GM12878 (cell line): ENCODE measurements at regions not wholly inside any gene's neighbourhood (a gene's known extent, or its start where the extent isn't known, plus 50 kb on each side); places are given as distances from the start of the nearest gene placed in this dataset.

ENCODE experiments used
- ATAC-seq: fragments of 200-7000 bp; cut with Tn5 transposase; 3 replicates; pipeline ENCODE4 v1.9.1; 2020; ENCODE audit warnings: mild to moderate bottlenecking, moderate library complexity
- BruUV-seq: library from RNA; stranded (reverse); fragments of 400-500 nt; replicated peaks from 2 replicates; lab custom pipeline; 2021; lab: Mats Ljungman, UMichigan
- CTCF ChIA-PET: fragments of 300-600 bp; sonication (Branson Sonifier 250); formaldehyde crosslinking; extraction: SDS; loops from one replicate; lab custom pipeline; 2021; ENCODE audit warnings: inconsistent platforms; lab: Yijun Ruan, JAX
- POLR2A ChIA-PET: fragments of 350-600 bp; formaldehyde crosslinking; extraction: SDS; loops from one replicate; lab custom pipeline; 2021; ENCODE audit warnings: inconsistent platforms; lab: Charles Lee
- RAD21 ChIA-PET: fragments of 300-600 bp; sonication (Branson Sonifier 250); formaldehyde crosslinking; loops from one replicate; lab custom pipeline; 2023; ENCODE audit warnings: antibody characterized with exemption; ENCODE audit not compliant: unreplicated experiment; lab: Charles Lee
- SMC1A ChIA-PET: fragments of 300-600 bp; sonication (Branson Sonifier 250); formaldehyde crosslinking; loops from one replicate; lab custom pipeline; 2023; ENCODE audit not compliant: unreplicated experiment, uncharacterized antibody; lab: Charles Lee
- DNase-seq: peaks from one replicate; pipeline ENCODE4 v3.0.0-alpha.2; 2011; ENCODE audit warnings: low read depth, low spot score
- FAIRE-seq: peaks from 3 replicates; lab custom pipeline; 2011; peaks lifted over from hg19 to GRCh38; lab: Jason Lieb, UNC
- H2AFZ ChIP-seq: 2 replicates; pipeline ENCODE4 v1.6.0; 2011; ENCODE audit warnings: low read depth, low read length, control low read depth; ENCODE audit not compliant: control insufficient read depth
- H3K27ac ChIP-seq: 2 replicates; pipeline ENCODE4 v1.5.1; 2011; ENCODE audit warnings: control low read depth; ENCODE audit not compliant: control insufficient read depth, insufficient read depth
- H3K27me3 ChIP-seq, 2 experiments: replicated peaks in 1 of 2; 2 replicates each; pipeline versions ENCODE4 v1.6.0 to v1.6.1; 2011; ENCODE audit warnings: low read length in 1 of 2; ENCODE audit not compliant: control insufficient read depth in 2 of 2, insufficient read depth in 2 of 2
- H3K36me3 ChIP-seq, 2 experiments: 2 replicates each; pipeline ENCODE4 v1.5.1; 2011; ENCODE audit warnings: low read length in 1 of 2; ENCODE audit not compliant: control insufficient read depth in 2 of 2, insufficient read depth in 2 of 2
- H3K4me1 ChIP-seq: 2 replicates; pipeline ENCODE4 v1.6.1; 2011; ENCODE audit warnings: mild to moderate bottlenecking, low read length, moderate library complexity, mixed read lengths; ENCODE audit not compliant: control insufficient read depth, insufficient read depth
- H3K4me2 ChIP-seq: 2 replicates; pipeline ENCODE4 v1.6.0; 2011; ENCODE audit warnings: control low read depth; ENCODE audit not compliant: control insufficient read depth, insufficient read depth
- H3K4me3 ChIP-seq: fragments of 200-600 bp; sonication (generic); 2 replicates; pipeline ENCODE4 v1.5.1; 2016
- H3K79me2 ChIP-seq: 2 replicates; pipeline ENCODE4 v1.6.0; 2011; ENCODE audit warnings: low read length; ENCODE audit not compliant: control insufficient read depth, insufficient read depth
- H3K9ac ChIP-seq: 2 replicates; pipeline ENCODE4 v1.8.0; 2011; ENCODE audit warnings: low read length, control low read depth, mixed read lengths; ENCODE audit not compliant: control insufficient read depth, insufficient read depth
- H3K9me3 ChIP-seq: replicated peaks from 3 replicates; pipeline ENCODE4 v1.5.1; 2011; ENCODE audit warnings: mild to moderate bottlenecking, low read length; ENCODE audit not compliant: control insufficient read depth, insufficient read depth
- H4K20me1 ChIP-seq: 2 replicates; pipeline ENCODE4 v1.6.0; 2011; ENCODE audit not compliant: control insufficient read depth, insufficient read depth
- BHLHE40 ChIP-seq, 2 experiments: fragments of 450-650 bp in 1 of 2; IDR thresholded peaks; 2 replicates each; pipeline ENCODE4 v1.6.1; 2011 to 2017; ENCODE audit warnings: low read depth in 2 of 2, borderline replicate concordance in 1 of 2, improper control_type of control experiment in 1 of 2, low read length in 1 of 2, mild to moderate bottlenecking in 1 of 2
- CBX3 ChIP-seq: fragments of 200-600 bp; sonication (generic); IDR thresholded peaks from 2 replicates; pipeline ENCODE4 v1.6.1; 2016; ENCODE audit warnings: low read depth, borderline replicate concordance
- EZH2 ChIP-seq: IDR thresholded peaks from 2 replicates; pipeline ENCODE4 v1.6.1; 2012; ENCODE audit warnings: low read depth, mild to moderate bottlenecking, control low read depth, inconsistent platforms, low read length, borderline replicate concordance; ENCODE audit not compliant: control insufficient read depth
- HDGF ChIP-seq: fragments of 450-650 bp; IDR thresholded peaks from 2 replicates; pipeline ENCODE4 v1.6.1; 2016; ENCODE audit warnings: antibody characterized with exemption
- LARP7 ChIP-seq: fragments of 450-650 bp; IDR thresholded peaks from 2 replicates; pipeline ENCODE4 v1.6.1; 2017; ENCODE audit warnings: mild to moderate bottlenecking
- MTA2 ChIP-seq: fragments of 450-650 bp; IDR thresholded peaks from 2 replicates; pipeline ENCODE4 v1.6.1; 2016; ENCODE audit warnings: low read depth, mild to moderate bottlenecking, moderate library complexity
- SRF ChIP-seq, 2 experiments: IDR thresholded peaks; 2 replicates each; pipeline ENCODE4 v1.6.1; 2011; ENCODE audit warnings: low read depth in 2 of 2, low read length in 2 of 2, mild to moderate bottlenecking in 1 of 2, moderate library complexity in 1 of 2
- STAT1 ChIP-seq: fragments of 450-650 bp; conservative IDR thresholded peaks from 2 replicates; pipeline ENCODE4 v1.6.1; 2014; ENCODE audit warnings: antibody characterized with exemption, mild to moderate bottlenecking
- TBL1XR1 ChIP-seq: IDR thresholded peaks from 2 replicates; pipeline ENCODE4 v1.6.1; 2012; ENCODE audit warnings: low read depth, low read length, improper control_type of control experiment
- WGBS: methylation state at CpG from one replicate; pipeline ENCODE4 v1.1.6; 2016; ENCODE audit warnings: low lambda C conversion rate; ENCODE audit not compliant: insufficient replicate concordance, insufficient coverage; ENCODE audit errors: missing lambda C conversion rate; 5-methylcytosine and 5-hydroxymethylcytosine counted together
- in situ Hi-C: fragments of 300-500 bp; cut with MboI; formaldehyde crosslinking; loops from 9 replicates; pipeline ENCODE4 v1.14.3; 2018; ENCODE audit warnings: mixed read lengths
- intact Hi-C: fragments of 100-400 bp; cut with micrococcal nuclease; formaldehyde crosslinking; loops from one replicate; pipeline ENCODE4 v1.14.2; 2022; ENCODE audit not compliant: unreplicated experiment
- TF ChIP-seq, protein P1 (sequence below): fragments of 450-650 bp; formaldehyde crosslinking; IDR thresholded peaks from 2 replicates; pipeline ENCODE4 v1.4.0; 2022; ENCODE audit warnings: mild to moderate bottlenecking, moderate library complexity
- TF ChIP-seq, protein P2 (sequence below): fragments of 450-650 bp; IDR thresholded peaks from 2 replicates; pipeline ENCODE4 v1.6.1; 2017; ENCODE audit warnings: mild to moderate bottlenecking, low read depth, inconsistent platforms; ENCODE audit not compliant: poor library complexity, severe bottlenecking

DNA sequence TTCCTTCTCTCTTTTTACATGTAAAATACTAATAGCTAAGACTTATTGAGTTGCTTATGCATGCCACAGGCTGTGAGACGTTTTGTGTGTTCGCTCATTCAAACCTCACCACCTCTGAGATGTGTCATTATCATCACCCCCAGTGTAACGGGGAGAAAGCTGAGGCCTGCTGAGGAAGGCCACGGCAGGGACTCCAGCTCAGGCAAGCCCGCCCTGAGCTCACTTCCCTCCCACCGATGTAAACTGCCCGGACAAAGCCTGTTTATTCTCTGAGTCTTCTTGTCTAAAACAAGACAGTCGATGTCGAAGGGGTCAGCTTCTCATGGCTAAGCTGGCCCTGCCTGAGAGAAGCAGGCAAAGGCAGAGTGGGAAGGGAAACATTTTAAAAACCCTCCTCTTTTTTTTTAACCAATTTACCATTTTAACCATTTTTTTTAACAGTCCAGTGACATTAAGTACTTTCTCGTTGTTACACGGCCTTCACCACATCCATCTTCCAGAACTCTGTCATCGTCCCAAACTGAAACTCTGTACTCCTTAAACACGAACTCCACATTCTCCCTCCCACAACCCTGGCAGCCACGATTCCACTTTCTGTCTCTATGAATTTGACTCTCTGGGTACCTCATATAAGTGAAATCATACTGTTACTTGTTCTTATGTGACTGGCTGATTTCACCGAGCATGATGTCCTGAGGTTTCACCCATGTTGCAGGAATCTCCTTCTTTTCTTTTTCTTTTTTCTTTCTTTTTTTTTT lies 204.8 kb upstream of the GALNT2 start (continued):
- TF ChIP-seq, protein P1, sequence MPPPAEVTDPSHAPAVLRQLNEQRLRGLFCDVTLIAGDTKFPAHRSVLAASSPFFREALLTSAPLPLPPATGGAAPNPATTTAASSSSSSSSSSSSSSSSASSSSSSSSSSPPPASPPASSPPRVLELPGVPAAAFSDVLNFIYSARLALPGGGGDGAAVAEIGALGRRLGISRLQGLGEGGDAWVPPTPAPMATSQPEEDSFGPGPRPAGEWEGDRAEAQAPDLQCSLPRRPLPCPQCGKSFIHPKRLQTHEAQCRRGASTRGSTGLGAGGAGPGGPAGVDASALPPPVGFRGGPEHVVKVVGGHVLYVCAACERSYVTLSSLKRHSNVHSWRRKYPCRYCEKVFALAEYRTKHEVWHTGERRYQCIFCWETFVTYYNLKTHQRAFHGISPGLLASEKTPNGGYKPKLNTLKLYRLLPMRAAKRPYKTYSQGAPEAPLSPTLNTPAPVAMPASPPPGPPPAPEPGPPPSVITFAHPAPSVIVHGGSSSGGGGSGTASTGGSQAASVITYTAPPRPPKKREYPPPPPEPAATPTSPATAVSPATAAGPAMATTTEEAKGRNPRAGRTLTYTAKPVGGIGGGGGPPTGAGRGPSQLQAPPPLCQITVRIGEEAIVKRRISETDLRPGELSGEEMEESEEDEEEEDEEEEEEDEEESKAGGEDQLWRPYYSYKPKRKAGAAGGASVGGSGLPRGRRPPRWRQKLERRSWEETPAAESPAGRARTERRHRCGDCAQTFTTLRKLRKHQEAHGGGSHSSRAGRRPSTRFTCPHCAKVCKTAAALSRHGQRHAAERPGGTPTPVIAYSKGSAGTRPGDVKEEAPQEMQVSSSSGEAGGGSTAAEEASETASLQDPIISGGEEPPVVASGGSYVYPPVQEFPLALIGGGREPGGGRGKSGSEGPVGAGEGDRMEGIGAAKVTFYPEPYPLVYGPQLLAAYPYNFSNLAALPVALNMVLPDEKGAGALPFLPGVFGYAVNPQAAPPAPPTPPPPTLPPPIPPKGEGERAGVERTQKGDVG = no peak

DNA sequence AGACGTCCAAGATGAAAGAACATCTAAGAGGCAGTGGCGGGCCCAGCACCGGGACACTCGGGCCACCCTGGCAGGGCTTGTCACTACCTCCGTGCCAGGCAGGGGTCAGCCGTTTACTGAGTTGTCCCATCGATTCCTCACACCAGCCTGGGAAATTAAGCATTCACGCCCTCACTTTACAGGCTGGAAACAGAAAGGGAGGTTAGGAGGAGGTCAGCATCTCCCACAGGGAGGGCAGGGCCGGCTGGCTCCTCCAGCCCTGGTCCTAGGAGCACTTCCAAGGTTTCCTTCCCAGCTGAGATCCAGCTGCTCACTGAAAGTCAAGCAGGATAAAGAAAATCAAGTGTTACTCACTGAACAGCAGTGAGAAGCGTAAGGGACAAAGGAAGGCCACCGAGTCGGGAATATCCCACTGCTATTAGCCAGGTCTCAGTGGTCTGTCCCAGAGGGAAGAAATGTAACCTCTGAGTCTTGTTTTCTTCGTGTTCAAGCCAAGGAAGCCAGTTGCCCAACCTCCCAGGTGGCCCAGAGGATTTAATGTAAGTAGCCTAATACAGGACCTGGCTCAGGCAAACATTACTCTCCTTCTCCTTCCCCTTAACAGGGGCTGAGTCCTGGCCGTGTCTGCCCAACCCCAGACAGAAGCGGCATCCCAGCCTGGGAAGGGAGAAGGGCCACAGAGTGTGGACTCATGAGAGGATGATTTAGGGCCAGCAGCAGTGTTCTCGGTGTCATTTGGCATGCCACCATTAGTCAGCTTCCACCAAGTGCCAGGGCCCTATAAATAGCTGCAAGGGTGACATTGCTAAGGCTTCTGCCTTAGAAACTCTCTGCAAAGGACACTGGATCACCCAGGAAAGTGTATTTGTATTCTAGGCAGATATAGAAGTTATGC lies 203.1 kb upstream of the GALNT2 start:
- Histone ChIP-seq H4K20me1 (no peaks in the 10 kb centered on the region), H2AFZ (no peak overlapping the region), H3K79me2 (no peaks in the 10 kb centered on the region), H3K4me3 (no peak overlapping the region), H3K9ac (no peak overlapping the region), H3K9me3 (no peaks in the 10 kb centered on the region), H3K4me1 (no peaks in the 10 kb centered on the region), H3K4me2 (no peak overlapping the region), H3K36me3 (no peaks in the 10 kb centered on the region), H3K27ac (no peak overlapping the region), H3K27me3 (no peaks in the 10 kb centered on the region)
- DNase-seq (no peak), ATAC-seq (no peak), FAIRE-seq (no peak)
- intact Hi-C loops = no loop called here
- CTCF ChIA-PET = interaction anchor here (1.4 kb wide), 1 partner anchor 8 kb away, joined by 4 read pairs; no protein-coding TSS in a partner anchor
- BruUV-seq = no TSS peak
- SMC1A ChIA-PET = no interaction called here
- RAD21 ChIA-PET = no interaction called here
- 45% methylated on average over 16 of the region's 16 CpGs for WGBS
- in situ Hi-C loops = no loop called here
- POLR2A ChIA-PET = no interaction called here
- TF ChIP-seq HDGF (no peak), BHLHE40 (IDR thresholded peaks at IDR 0.05; ENCODE audit: borderline replicate concordance in 1 of 2, low read depth in 2 of 2, low read length in 1 of 2) (no peak), STAT1 (no peak), SRF (IDR thresholded peaks at IDR 0.05; ENCODE audit: low read depth in 2 of 2, low read length in 2 of 2) (no peak), CBX3 (no peak), TBL1XR1 (no peak), EZH2 (no peak), MTA2 (no peak), LARP7 (no peak)
- TF ChIP-seq, protein P1 = no peak
- TF ChIP-seq, protein P2, sequence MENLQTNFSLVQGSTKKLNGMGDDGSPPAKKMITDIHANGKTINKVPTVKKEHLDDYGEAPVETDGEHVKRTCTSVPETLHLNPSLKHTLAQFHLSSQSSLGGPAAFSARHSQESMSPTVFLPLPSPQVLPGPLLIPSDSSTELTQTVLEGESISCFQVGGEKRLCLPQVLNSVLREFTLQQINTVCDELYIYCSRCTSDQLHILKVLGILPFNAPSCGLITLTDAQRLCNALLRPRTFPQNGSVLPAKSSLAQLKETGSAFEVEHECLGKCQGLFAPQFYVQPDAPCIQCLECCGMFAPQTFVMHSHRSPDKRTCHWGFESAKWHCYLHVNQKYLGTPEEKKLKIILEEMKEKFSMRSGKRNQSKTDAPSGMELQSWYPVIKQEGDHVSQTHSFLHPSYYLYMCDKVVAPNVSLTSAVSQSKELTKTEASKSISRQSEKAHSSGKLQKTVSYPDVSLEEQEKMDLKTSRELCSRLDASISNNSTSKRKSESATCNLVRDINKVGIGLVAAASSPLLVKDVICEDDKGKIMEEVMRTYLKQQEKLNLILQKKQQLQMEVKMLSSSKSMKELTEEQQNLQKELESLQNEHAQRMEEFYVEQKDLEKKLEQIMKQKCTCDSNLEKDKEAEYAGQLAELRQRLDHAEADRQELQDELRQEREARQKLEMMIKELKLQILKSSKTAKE = no peak
